HG03280 (cell line): ENCODE measurements at regions not wholly inside any gene's neighbourhood (a gene's known extent, or its start where the extent isn't known, plus 50 kb on each side); places are given as distances from the start of the nearest gene placed in this dataset.
"Not testable (repeated sequence)": the region's sequence is repeated elsewhere in the genome, so short reads cannot be mapped to it uniquely, and the experiment has no call there.

ENCODE experiments used
- ATAC-seq: cut with Tn5 transposase; IDR thresholded peaks from one replicate; pipeline ENCODE4 v1.9.1; 2021; ENCODE audit warnings: mild to moderate bottlenecking, moderate library complexity; ENCODE audit not compliant: unreplicated experiment

GRCh38 chr5:86493777-86494176, 124.0 kb upstream of the COX7C start:
- no peak for ATAC-seq

GRCh38 chr5:86500947-86501346, 116.8 kb upstream of the COX7C start:
- ATAC-seq = no peak

- no peak for ATAC-seq
Observed at GRCh38 chr5:86507574-86507973, 110.2 kb upstream of the COX7C start.

GRCh38 chr5:86510330-86510915, 107.3 kb upstream of the COX7C start:
- ATAC-seq = not testable (repeated sequence)

- no peak for ATAC-seq
Observed at GRCh38 chr5:86523718-86524117, 94.0 kb upstream of the COX7C start.

GRCh38 chr5:86525622-86526021, 92.1 kb upstream of the COX7C start:
- ATAC-seq = no peak

- ATAC-seq = peak; percentile 60
Observed at GRCh38 chr5:86526811-86527348, 90.9 kb upstream of the COX7C start.

- no peak for ATAC-seq
Observed at GRCh38 chr5:86532429-86532828, 85.3 kb upstream of the COX7C start.

GRCh38 chr5:86536396-86536795, 81.3 kb upstream of the COX7C start:
- ATAC-seq = no peak

- peak; percentile 75 for ATAC-seq
Observed at GRCh38 chr5:86542532-86542931, 75.2 kb upstream of the COX7C start.

- ATAC-seq = no peak
Observed at GRCh38 chr5:86546044-86546443, 71.7 kb upstream of the COX7C start.

- no peak for ATAC-seq
Observed at GRCh38 chr5:86546582-86546981, 71.2 kb upstream of the COX7C start.

- ATAC-seq = no peak
Observed at GRCh38 chr5:86554638-86555037, 63.1 kb upstream of the COX7C start.

GRCh38 chr5:86557920-86558319, 59.8 kb upstream of the COX7C start:
- no peak for ATAC-seq

GRCh38 chr5:86565197-86565789, 52.4 kb upstream of the COX7C start:
- no peak for ATAC-seq

- ATAC-seq = not testable (repeated sequence)
Observed at GRCh38 chr5:86566030-86566429, 51.7 kb upstream of the COX7C start.
